ENCODE measurements at regions not wholly inside any gene's neighbourhood (a gene's known extent, or its start where the extent isn't known, plus 50 kb on each side); places are given as distances from the start of the nearest gene placed in this dataset.

GRCh38 chr6:23747239-23747638, 378.8 kb upstream of the NRSN1 start:
- TF ChIP-seq POLR2A (IDR thresholded peaks at IDR 0.05), result no peak
- TF ChIP-seq, protein P1, sequence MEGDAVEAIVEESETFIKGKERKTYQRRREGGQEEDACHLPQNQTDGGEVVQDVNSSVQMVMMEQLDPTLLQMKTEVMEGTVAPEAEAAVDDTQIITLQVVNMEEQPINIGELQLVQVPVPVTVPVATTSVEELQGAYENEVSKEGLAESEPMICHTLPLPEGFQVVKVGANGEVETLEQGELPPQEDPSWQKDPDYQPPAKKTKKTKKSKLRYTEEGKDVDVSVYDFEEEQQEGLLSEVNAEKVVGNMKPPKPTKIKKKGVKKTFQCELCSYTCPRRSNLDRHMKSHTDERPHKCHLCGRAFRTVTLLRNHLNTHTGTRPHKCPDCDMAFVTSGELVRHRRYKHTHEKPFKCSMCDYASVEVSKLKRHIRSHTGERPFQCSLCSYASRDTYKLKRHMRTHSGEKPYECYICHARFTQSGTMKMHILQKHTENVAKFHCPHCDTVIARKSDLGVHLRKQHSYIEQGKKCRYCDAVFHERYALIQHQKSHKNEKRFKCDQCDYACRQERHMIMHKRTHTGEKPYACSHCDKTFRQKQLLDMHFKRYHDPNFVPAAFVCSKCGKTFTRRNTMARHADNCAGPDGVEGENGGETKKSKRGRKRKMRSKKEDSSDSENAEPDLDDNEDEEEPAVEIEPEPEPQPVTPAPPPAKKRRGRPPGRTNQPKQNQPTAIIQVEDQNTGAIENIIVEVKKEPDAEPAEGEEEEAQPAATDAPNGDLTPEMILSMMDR (IDR thresholded peaks at IDR 0.05), result no peak

DNA sequence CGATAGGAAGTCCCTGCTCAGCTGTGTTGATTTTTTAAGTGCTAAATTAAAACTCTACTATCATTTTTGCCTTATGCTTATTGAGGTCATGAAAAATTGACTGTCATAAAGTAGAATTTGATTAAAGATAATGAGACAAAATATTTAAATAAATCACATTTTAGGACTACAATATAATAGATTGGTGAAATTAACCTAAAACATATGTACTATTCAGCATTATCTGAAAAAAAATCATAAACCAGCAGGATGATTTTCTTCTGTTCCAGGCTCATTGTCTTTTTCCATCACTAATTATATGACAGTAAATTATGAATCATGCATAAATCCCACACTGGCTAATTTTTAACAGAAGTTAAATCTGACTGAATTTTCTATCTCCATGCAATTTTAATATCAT, 373.6 kb upstream of the NRSN1 start:
- WGBS, 2 donors, result 79 to 89% methylated on average over 1 of the region's 1 CpG

More at GRCh38 chr6:23747239-23747638, 378.8 kb upstream of the NRSN1 start:
- H3K27me3 ChIP-seq, result no peaks in the 10 kb centered on the region
- intact Hi-C loops (cut with DNase I), result no loop called here
- no peaks in the 10 kb centered on the region for H3K36me3 ChIP-seq
- H3K27ac ChIP-seq, result no peak overlapping the region
- H3K9me3 ChIP-seq, result no peaks in the 10 kb centered on the region
- no peak overlapping the region for H3K4me3 ChIP-seq (replicated peaks in 1 of 3)
- 72 to 77% methylated on average over 5 of the region's 5 CpGs for WGBS, 2 donors
- H3K4me1 ChIP-seq, result no peaks in the 10 kb centered on the region
- DNase-seq, result no peak

DNA sequence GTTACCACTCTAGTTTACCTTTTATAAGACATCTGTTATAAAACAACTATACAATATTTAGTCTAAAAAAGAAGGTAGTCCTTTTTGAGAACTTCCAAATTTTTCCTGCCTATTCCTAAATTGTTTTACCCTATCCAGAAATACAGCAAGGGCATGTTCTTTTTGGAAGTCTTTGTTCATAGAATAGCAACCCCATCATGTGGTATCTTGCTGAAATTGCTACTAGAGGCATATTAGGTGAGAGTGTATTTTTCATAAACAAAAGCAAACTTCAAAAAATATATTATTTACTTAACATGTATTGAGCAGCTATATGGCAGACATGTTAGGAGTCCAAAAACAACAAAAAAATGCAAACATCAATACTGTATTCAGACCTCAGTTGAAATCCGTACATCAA, 371.8 kb upstream of the NRSN1 start:
- Histone ChIP-seq H3K4me1 (no peaks in the 10 kb centered on the region), H3K27ac (no peak overlapping the region), H3K36me3 (no peaks in the 10 kb centered on the region), H3K9me3 (no peaks in the 10 kb centered on the region), H3K4me3 (replicated peaks in 1 of 3) (no peak overlapping the region), H3K27me3 (no peaks in the 10 kb centered on the region)
- WGBS, 2 donors, result 92 to 94% methylated on average over 1 of the region's 1 CpG
- intact Hi-C loops (cut with DNase I), result no loop called here
- TF ChIP-seq POLR2A (IDR thresholded peaks at IDR 0.05), result no peak
- TF ChIP-seq, protein P1 (IDR thresholded peaks at IDR 0.05), result no peak
- no peak for DNase-seq

More for the DNA sequence above, 373.6 kb upstream of the NRSN1 start:
- Histone ChIP-seq H3K36me3 (no peaks in the 10 kb centered on the region), H3K4me1 (no peaks in the 10 kb centered on the region), H3K27me3 (no peaks in the 10 kb centered on the region), H3K27ac (no peak overlapping the region), H3K4me3 (replicated peaks in 1 of 3) (no peak overlapping the region), H3K9me3 (no peaks in the 10 kb centered on the region)
- TF ChIP-seq POLR2A (IDR thresholded peaks at IDR 0.05), result no peak
- TF ChIP-seq, protein P1 (IDR thresholded peaks at IDR 0.05), result no peak
- intact Hi-C loops (cut with DNase I), result no loop called here
- no peak for DNase-seq

GRCh38 chr6:23775127-23775526, 350.9 kb upstream of the NRSN1 start:
- no peak for TF ChIP-seq POLR2A (IDR thresholded peaks at IDR 0.05)
- TF ChIP-seq, protein P1 (IDR thresholded peaks at IDR 0.05), result no peak
- intact Hi-C loops (cut with DNase I), result no loop called here
- WGBS, 2 donors, result 70 to 90% methylated on average over 5 of the region's 5 CpGs

GRCh38 chr6:23783901-23784300, 342.1 kb upstream of the NRSN1 start:
- Histone ChIP-seq H3K9me3 (no peaks in the 10 kb centered on the region), H3K4me1 (peaks cover 0 to 14% of the 10 kb centered on the region in 2 donors), H3K27ac (no peak overlapping the region), H3K27me3 (no peaks in the 10 kb centered on the region), H3K4me3 (replicated peaks in 1 of 3) (no peak overlapping the region), H3K36me3 (no peaks in the 10 kb centered on the region)
- 54 to 56% methylated on average over 2 of the region's 2 CpGs for WGBS, 2 donors
- intact Hi-C loops (cut with DNase I), result no loop called here
- DNase-seq, result no peak
- TF ChIP-seq, protein P1 (IDR thresholded peaks at IDR 0.05), result no peak
- TF ChIP-seq POLR2A (IDR thresholded peaks at IDR 0.05), result no peak

More at GRCh38 chr6:23775127-23775526, 350.9 kb upstream of the NRSN1 start:
- Histone ChIP-seq H3K4me1 (no peaks in the 10 kb centered on the region), H3K9me3 (no peaks in the 10 kb centered on the region), H3K27ac (no peak overlapping the region), H3K36me3 (no peaks in the 10 kb centered on the region), H3K27me3 (no peaks in the 10 kb centered on the region), H3K4me3 (replicated peaks in 1 of 3) (no peak overlapping the region)
- DNase-seq, result no peak

Measured in thyroid gland (tissue), 4 donors.